ENCODE measurements at regions not wholly inside any gene's neighbourhood (a gene's known extent, or its start where the extent isn't known, plus 50 kb on each side); places are given as distances from the start of the nearest gene placed in this dataset.

GRCh38 chr21:38663282-38663681 is 142.4 kb upstream of the ETS2 start:
- no peaks in the 10 kb centered on the region for H4K20me1 ChIP-seq (ENCODE audit: insufficient read depth, low read length)
- DNase-seq: no peak

GRCh38 chr21:38664315-38664714 is 141.4 kb upstream of the ETS2 start:
- DNase-seq (no peak), ATAC-seq (ENCODE audit: insufficient read depth, low read depth) (no peak)
- Histone ChIP-seq H3K4me3 (ENCODE audit: low read depth in 1 of 2, low read length in 2 of 2) (no peak overlapping the region), H3K27ac (ENCODE audit: low read length) (no peak overlapping the region), H4K20me1 (ENCODE audit: insufficient read depth, low read length) (no peaks in the 10 kb centered on the region), H3K36me3 (ENCODE audit: insufficient read depth, low read length) (no peaks in the 10 kb centered on the region), H3K27me3 (ENCODE audit: insufficient read depth, low read length, poor library complexity) (peaks cover 12% of the 10 kb centered on the region), H3K4me1 (ENCODE audit: insufficient read depth, low read length) (no peaks in the 10 kb centered on the region), H3K9me3 (ENCODE audit: insufficient read depth, low read length, severe bottlenecking) (no peaks in the 10 kb centered on the region), H3K9ac (ENCODE audit: low read depth, low read length) (no peak overlapping the region), H3K79me2 (ENCODE audit: insufficient read depth, low read length) (no peaks in the 10 kb centered on the region), H2AFZ (ENCODE audit: low read depth, low read length) (no peak overlapping the region), H3K4me2 (ENCODE audit: insufficient read depth, low read length) (no peak overlapping the region)
- no peak for TF ChIP-seq EZH2 (IDR thresholded peaks at IDR 0.05; ENCODE audit: borderline replicate concordance, low read depth, low read length, severe bottlenecking)
- TF ChIP-seq, protein P1, sequence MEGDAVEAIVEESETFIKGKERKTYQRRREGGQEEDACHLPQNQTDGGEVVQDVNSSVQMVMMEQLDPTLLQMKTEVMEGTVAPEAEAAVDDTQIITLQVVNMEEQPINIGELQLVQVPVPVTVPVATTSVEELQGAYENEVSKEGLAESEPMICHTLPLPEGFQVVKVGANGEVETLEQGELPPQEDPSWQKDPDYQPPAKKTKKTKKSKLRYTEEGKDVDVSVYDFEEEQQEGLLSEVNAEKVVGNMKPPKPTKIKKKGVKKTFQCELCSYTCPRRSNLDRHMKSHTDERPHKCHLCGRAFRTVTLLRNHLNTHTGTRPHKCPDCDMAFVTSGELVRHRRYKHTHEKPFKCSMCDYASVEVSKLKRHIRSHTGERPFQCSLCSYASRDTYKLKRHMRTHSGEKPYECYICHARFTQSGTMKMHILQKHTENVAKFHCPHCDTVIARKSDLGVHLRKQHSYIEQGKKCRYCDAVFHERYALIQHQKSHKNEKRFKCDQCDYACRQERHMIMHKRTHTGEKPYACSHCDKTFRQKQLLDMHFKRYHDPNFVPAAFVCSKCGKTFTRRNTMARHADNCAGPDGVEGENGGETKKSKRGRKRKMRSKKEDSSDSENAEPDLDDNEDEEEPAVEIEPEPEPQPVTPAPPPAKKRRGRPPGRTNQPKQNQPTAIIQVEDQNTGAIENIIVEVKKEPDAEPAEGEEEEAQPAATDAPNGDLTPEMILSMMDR (IDR thresholded peaks at IDR 0.05; ENCODE audit: borderline replicate concordance, extremely low read depth, low read length, poor library complexity, severe bottlenecking): no peak

More at GRCh38 chr21:38663282-38663681, 142.4 kb upstream of the ETS2 start:
- H3K4me1 ChIP-seq (ENCODE audit: insufficient read depth, low read length): no peaks in the 10 kb centered on the region
- H3K4me2 ChIP-seq (ENCODE audit: insufficient read depth, low read length): no peak overlapping the region
- H3K27me3 ChIP-seq (ENCODE audit: insufficient read depth, low read length, poor library complexity): peaks cover 12% of the 10 kb centered on the region
- no peak overlapping the region for H3K4me3 ChIP-seq (ENCODE audit: low read depth in 1 of 2, low read length in 2 of 2)
- no peak overlapping the region for H3K27ac ChIP-seq (ENCODE audit: low read length)
- no peak for TF ChIP-seq EZH2 (IDR thresholded peaks at IDR 0.05; ENCODE audit: borderline replicate concordance, low read depth, low read length, severe bottlenecking)
- TF ChIP-seq, protein P1 (IDR thresholded peaks at IDR 0.05; ENCODE audit: borderline replicate concordance, extremely low read depth, low read length, poor library complexity, severe bottlenecking): no peak
- H3K9ac ChIP-seq (ENCODE audit: low read depth, low read length): no peak overlapping the region
- H3K36me3 ChIP-seq (ENCODE audit: insufficient read depth, low read length): no peaks in the 10 kb centered on the region
- no peaks in the 10 kb centered on the region for H3K9me3 ChIP-seq (ENCODE audit: insufficient read depth, low read length, severe bottlenecking)
- no peak for ATAC-seq (ENCODE audit: insufficient read depth, low read depth)
- no peak overlapping the region for H2AFZ ChIP-seq (ENCODE audit: low read depth, low read length)
- H3K79me2 ChIP-seq (ENCODE audit: insufficient read depth, low read length): no peaks in the 10 kb centered on the region

DNA sequence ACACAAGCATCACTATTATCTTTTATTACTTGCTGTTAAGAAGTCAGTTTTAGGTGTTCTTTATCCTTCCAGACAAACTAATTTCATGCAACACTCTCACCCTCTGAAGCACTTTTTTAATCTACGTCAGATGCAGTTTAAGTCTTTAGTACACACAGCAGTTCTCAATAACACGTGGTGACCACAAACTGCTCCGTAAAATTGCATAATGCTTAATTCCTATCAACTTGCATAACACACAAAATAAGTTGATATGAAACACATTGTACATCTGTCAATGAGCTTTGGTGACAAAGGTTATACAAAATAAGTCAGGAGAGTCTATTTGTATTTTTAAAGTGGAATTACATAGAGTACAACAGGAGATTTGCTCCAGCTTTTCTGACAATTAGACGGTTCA is 140.9 kb upstream of the ETS2 start:
- H4K20me1 ChIP-seq (ENCODE audit: insufficient read depth, low read length): no peaks in the 10 kb centered on the region
- ATAC-seq (ENCODE audit: insufficient read depth, low read depth) (no peak), DNase-seq (no peak)
- H3K79me2 ChIP-seq (ENCODE audit: insufficient read depth, low read length): no peaks in the 10 kb centered on the region
- H3K4me3 ChIP-seq (ENCODE audit: low read depth in 1 of 2, low read length in 2 of 2): no peak overlapping the region
- H2AFZ ChIP-seq (ENCODE audit: low read depth, low read length): no peak overlapping the region
- no peaks in the 10 kb centered on the region for H3K36me3 ChIP-seq (ENCODE audit: insufficient read depth, low read length)
- no peak overlapping the region for H3K9ac ChIP-seq (ENCODE audit: low read depth, low read length)
- TF ChIP-seq EZH2 (IDR thresholded peaks at IDR 0.05; ENCODE audit: borderline replicate concordance, low read depth, low read length, severe bottlenecking): no peak
- TF ChIP-seq, protein P1 (IDR thresholded peaks at IDR 0.05; ENCODE audit: borderline replicate concordance, extremely low read depth, low read length, poor library complexity, severe bottlenecking): no peak
- no peak overlapping the region for H3K27ac ChIP-seq (ENCODE audit: low read length)
- H3K27me3 ChIP-seq (ENCODE audit: insufficient read depth, low read length, poor library complexity): peaks cover 8% of the 10 kb centered on the region
- no peaks in the 10 kb centered on the region for H3K9me3 ChIP-seq (ENCODE audit: insufficient read depth, low read length, severe bottlenecking)
- no peaks in the 10 kb centered on the region for H3K4me1 ChIP-seq (ENCODE audit: insufficient read depth, low read length)
- no peak overlapping the region for H3K4me2 ChIP-seq (ENCODE audit: insufficient read depth, low read length)

All from DND-41 (cell line).